ENCODE measurements at regions not wholly inside any gene's neighbourhood (a gene's known extent, or its start where the extent isn't known, plus 50 kb on each side); places are given as distances from the start of the nearest gene placed in this dataset.

DNA sequence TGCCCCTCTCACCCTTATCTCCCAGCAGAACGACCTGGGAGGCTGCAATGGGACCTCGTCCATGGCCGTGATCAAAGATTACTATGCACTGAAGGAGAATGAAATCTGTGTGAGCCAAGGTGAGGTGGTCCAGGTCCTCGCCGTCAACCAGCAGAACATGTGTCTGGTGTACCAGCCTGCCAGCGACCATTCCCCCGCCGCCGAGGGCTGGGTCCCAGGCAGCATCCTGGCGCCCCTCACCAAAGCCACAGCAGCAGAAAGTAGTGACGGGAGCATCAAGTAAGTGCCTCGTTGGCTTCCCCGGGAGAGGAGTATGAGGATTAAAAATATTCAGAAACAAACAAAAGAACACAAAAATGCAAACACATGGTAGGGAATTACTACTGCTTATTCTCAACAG, 55.9 kb upstream of the UMPS start (continued):
- TF ChIP-seq SNRNP70 (IDR thresholded peaks at IDR 0.05; ENCODE audit: low read depth, low read length) (no peak), RFX1 (IDR thresholded peaks at IDR 0.05) (no peak), ARID2 (CRISPR knock-in tag; IDR thresholded peaks at IDR 0.05; ENCODE audit: borderline replicate concordance) (no peak), MEIS2 (CRISPR knock-in tag; IDR thresholded peaks at IDR 0.05) (no peak)

DNA sequence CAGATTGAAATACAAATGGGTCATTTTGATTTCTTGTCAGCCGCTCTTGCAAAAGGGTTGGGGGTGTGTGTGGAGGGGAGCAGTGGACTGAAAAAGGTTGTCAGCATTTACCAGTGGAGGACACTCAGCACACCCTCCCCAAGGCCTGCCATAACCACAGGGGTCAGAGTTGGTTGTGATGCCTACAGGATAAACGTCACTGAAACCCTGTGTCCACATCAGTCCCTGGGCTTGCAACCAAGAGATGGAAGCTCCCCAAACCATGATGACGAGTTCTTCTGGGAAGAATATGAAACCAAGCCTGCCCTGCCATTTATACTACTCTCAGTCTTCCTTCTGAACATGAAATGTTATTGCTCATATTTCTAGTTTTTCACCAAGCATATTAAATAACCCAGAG, 54.0 kb upstream of the UMPS start:
- Histone ChIP-seq H3K4me3 (replicated peaks in 1 of 3; ENCODE audit: insufficient read depth in 1 of 3, low read depth in 2 of 3, low read length in 3 of 3) (no peak overlapping the region), H3K27me3 (ENCODE audit: control insufficient read depth in 1 of 2, insufficient read depth in 2 of 2, low read length in 2 of 2) (no peaks in the 10 kb centered on the region), H2AFZ (ENCODE audit: low read length) (no peak overlapping the region), H3K9ac (ENCODE audit: insufficient read depth, low read depth, low read length) (no peak overlapping the region), H4K20me1 (ENCODE audit: insufficient read depth, low read length) (no peaks in the 10 kb centered on the region), H3K79me2 (ENCODE audit: insufficient read depth, low read length) (no peaks in the 10 kb centered on the region), H3K9me3 (ENCODE audit: low read length) (no peaks in the 10 kb centered on the region), H3K27ac (ENCODE audit: extremely low read length, insufficient read depth, low read length) (no peak overlapping the region), H3K4me1 (ENCODE audit: insufficient read depth, low read length) (no peaks in the 10 kb centered on the region), H3K36me3 (replicated peaks in 1 of 2; ENCODE audit: control insufficient read depth in 1 of 2, insufficient read depth in 2 of 2, low read length in 2 of 2) (peaks cover 10 to 37% of the 10 kb centered on the region in 2 experiments; a peak in 4 of 5 replicates), H3K4me2 (ENCODE audit: low read depth, low read length) (no peak overlapping the region)
- POLR2A ChIA-PET: no interaction called here
- TF ChIP-seq NFE2L2 (IDR thresholded peaks at IDR 0.05; ENCODE audit: low read length) (no peak), ZNF333 (CRISPR knock-in tag; IDR thresholded peaks at IDR 0.05; ENCODE audit: borderline replicate concordance) (no peak), RNF2 (conservative IDR thresholded peaks at IDR 0.05; ENCODE audit: low read depth) (no peak), ZNF605 (CRISPR knock-in tag; IDR thresholded peaks at IDR 0.05) (no peak), NFATC3 (CRISPR knock-in tag; IDR thresholded peaks at IDR 0.05) (no peak), ZBTB7B (CRISPR knock-in tag; IDR thresholded peaks at IDR 0.05) (no peak), SAP130 (CRISPR knock-in tag; IDR thresholded peaks at IDR 0.05; ENCODE audit: low read depth) (no peak), CC2D1A (CRISPR knock-in tag; IDR thresholded peaks at IDR 0.05) (no peak), NAIF1 (CRISPR knock-in tag; IDR thresholded peaks at IDR 0.05; ENCODE audit: borderline replicate concordance) (no peak), KMT2A (CRISPR knock-in tag; IDR thresholded peaks at IDR 0.05) (no peak)
- TF ChIP-seq, protein P1, sequence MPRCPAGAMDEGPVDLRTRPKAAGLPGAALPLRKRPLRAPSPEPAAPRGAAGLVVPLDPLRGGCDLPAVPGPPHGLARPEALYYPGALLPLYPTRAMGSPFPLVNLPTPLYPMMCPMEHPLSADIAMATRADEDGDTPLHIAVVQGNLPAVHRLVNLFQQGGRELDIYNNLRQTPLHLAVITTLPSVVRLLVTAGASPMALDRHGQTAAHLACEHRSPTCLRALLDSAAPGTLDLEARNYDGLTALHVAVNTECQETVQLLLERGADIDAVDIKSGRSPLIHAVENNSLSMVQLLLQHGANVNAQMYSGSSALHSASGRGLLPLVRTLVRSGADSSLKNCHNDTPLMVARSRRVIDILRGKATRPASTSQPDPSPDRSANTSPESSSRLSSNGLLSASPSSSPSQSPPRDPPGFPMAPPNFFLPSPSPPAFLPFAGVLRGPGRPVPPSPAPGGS (CRISPR knock-in tag; IDR thresholded peaks at IDR 0.05): no peak
- intact Hi-C loops (cut with micrococcal nuclease; ENCODE audit: unreplicated experiment): no loop called here
- CTCF ChIA-PET (ENCODE audit: low intra/inter-chr PET ratio, low total read pairs): no interaction called here
- no peak for ATAC-seq
- in situ Hi-C loops (cut with HindIII; ENCODE audit: extremely low pct_ligation_motif_present, low pct_unique_long_range_greater_than_20kb): loop anchor here (25.0 kb wide), 1 partner anchor 314 kb away; no protein-coding TSS in a partner anchor
- 88% methylated on average over 3 of the region's 3 CpGs for WGBS (ENCODE audit: low lambda C conversion rate)
- DNase-seq (ENCODE audit: low spot score): no peak
- FAIRE-seq: no peak
- BruUV-seq (replicated peaks): no TSS peak

Data from HepG2 (cell line).